CD4-positive, alpha-beta T cell treated with Interleukin-6 for 4 hours (primary cell): ENCODE measurements at regions not wholly inside any gene's neighbourhood (a gene's known extent, or its start where the extent isn't known, plus 50 kb on each side); places are given as distances from the start of the nearest gene placed in this dataset.
"Not testable (repeated sequence)": the region's sequence is repeated elsewhere in the genome, so short reads cannot be mapped to it uniquely, and the experiment has no call there.

Source experiments
- DNase-seq: peaks from one replicate; pipeline ENCODE4 v3.0.0-alpha.2; 2020; ENCODE audit warnings: mixed read lengths

DNA sequence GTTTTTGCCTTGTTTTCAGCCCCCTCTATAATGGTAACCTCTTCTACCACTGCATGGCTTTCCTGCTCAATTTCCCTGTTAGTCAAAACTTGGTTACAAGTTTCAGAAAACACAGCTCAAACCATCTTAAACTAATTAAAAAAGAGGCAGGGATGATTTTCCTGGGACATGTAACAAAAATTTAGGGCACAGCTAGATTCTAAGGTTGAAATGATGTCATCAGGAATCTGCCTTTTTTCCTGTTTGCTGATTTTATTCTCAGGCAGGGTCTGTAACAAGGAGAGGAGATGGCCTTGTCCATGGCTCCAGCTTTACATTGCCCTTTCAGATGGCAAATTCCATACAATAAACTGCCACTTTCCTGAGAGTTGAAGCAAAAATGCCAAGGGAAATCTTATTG, 157.9 kb upstream of the CREB1 start:
- DNase-seq: no peak

DNA sequence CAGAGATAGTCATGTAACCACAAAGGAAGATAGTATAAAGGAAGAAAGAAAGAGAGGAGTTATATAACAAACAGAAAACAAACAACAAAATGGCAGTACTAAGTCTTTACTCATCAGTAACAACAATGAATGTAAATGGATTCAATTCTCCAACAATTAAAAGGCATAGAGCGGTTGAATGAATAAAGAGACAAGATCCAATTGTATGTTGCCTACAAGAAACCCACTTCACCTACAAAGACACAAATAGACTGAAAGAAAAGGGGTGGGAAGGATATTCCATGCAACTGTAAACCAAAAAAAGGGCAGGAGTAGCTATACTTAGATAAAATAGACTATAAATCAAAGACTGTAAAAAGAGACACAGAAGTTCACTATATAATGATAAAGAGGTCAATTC, 157.3 kb upstream of the CREB1 start:
- no peak for DNase-seq

DNA sequence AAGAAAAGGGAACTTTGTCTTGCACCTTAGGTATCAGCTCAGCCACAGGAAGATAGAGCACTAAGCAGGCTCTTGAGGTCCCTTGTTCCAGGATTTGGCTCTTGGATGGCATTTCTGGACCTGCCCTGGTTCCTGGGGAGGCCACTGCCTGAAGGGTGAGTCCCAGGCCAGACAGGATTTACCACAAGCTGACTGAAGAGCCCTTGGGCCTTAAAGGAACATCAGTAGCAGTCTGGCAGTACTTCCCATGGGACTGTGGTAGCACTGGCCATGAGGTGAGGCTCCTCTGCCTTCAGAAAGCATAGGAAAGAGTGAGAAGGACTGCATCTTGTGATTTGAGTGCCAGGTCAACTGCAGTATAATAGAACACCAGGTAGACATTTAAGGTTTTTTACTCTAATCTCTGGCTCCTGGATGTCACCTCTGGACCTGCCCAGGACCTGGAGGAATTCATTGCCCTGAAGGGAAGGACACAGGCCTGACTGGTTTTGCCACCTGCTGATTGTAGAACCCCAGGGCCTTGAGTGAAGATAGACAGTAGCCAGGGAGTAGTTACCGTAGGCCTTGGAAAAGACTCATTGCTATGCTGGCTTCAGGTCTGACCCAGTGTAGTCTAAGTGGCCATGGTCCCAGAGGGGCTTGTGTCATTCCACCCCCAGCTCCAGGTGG, 154.4 kb upstream of the CREB1 start:
- no peak for DNase-seq

DNA sequence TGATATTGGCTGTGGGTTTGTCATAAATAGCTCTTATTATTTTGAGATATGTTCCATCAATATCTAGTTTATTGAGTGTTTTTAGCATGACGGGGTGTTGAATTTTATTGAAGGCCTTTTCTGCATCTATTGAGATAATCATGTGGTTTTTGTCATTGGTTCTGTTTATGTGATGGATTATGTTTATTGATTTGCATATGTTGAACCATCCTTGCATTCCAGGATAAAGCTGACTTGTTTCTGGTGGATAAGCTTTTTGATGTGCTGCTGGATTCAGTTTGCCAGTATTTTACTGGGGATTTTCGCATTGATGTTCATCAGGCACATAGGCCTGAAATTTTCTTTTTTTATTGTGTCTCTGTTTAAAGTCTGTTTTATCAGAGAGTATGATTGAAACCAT, 151.1 kb upstream of the CREB1 start:
- DNase-seq: not testable (repeated sequence)

DNA sequence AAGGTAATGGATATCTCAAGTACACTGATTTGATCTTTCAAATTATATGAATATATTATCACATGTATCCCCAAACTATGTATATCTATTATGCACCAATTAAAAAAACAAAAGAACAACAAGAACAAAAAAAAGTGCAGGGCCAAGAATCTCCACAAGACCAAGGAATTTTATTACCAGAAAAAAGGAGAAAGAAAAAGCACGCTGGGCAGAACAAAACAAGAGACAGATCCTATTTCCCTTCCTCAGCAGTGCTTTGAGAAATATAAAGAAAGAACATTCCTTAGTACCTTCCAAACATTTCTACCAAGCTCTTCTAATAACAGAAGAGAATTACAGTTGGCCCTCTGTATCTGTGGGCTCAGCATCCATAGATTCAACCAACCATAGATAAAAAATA, 144.7 kb upstream of the CREB1 start:
- DNase-seq: no peak

DNA sequence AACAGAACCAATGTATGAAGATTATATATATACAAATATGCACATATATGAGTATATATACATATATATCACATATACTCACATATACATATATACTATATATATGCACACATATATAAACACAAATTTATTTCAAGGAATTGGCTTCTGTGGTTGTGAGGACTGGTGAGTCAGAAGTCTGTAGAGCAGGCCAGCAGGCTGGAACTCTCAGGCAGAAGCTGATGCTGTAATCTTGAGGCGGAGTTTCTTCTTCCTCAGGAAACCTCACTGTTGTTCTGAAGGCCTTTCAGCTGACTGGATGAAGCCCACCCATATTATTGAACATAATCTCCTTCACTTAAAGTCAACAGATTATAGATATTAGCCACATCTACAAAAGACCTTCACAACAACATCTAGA, 143.9 kb upstream of the CREB1 start:
- no peak for DNase-seq

DNA sequence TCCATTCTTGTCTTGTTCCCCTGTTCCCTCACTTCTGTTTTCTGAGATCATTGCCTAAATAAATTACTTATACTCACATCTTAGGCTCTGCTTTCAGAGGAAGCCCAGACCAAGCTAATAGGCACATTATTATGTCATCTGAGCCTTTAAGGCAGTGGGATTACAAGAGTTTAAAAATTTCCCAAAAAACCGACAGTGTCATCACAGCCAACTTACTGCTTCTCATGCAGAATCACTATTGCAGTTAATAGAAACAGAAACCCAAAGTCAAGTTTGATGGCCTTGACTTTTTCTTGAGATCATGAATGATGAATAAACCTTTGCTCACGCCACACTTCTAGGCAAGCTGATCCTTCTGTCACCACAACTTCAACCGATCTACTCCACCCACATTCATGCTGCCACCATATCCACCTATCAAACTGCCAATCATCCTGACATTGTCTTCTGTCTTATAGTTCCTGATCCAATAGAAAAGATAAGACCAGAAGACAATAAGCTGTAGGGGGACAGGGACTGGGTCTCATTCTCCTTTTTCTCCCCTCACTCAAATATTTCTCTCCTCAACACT, 142.7 kb upstream of the CREB1 start:
- DNase-seq: no peak

DNA sequence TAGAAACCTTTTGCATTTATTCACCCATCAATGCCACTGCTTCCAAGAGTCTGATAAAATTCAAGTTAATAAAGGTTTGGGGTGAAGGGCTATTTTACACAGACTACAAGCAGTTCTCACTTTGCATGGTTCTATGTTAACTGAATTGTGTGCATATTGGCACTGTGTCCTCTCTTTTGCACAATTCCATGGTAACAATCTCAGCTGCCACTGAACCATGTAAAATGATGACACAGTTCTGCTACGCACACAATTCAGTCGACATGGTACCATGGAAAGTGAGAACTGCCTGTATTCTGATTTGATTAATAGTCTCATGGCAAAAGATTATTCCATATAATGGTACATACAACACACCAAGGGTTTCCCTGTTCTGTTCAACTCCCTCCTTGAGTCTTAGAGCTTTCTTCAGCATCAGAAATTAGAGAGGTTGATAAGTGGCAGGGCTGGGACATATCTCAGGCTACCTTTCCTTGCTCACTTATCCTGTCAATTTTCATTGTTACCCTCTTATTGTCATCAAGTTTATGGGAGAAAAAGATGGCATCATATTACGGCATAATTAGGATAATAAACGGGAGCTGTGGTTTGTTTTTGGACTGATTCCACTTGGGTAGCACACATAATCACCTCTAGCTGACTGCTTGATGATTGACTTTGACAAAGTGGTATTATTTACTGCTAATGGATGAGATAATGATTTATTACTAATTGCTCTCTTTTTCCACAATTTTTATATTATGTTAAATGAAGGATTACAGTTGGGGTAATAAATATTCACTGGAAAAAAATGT, 139.3 kb upstream of the CREB1 start:
- DNase-seq: no peak

DNA sequence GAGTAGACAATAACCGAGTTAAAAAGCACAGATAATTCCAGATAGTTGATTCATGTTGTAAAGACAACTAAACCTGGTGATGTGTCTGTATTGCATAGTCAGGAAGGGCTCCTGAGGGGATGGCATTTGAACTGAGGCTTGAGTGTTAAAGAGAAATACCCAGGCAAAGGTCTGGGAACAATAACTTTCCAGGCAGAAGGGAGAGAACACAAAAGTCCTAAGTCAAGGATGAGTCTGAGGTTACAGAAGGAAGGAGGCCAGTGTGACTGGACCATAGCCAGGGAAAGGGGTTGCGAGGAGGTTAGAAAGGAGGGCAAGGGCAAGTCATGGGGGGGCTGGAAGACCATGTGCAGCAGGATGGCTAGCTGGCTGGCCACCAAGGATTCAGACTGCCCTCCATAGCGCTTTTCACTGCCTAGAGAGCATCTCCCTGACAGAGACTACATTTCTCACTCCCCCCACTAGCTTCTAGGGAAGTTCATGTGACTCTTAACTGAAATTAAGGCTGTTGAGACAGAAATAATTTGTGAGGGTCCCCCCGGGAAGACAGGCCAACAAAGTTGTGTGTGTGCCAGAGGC, 135.5 kb upstream of the CREB1 start:
- DNase-seq: no peak

DNA sequence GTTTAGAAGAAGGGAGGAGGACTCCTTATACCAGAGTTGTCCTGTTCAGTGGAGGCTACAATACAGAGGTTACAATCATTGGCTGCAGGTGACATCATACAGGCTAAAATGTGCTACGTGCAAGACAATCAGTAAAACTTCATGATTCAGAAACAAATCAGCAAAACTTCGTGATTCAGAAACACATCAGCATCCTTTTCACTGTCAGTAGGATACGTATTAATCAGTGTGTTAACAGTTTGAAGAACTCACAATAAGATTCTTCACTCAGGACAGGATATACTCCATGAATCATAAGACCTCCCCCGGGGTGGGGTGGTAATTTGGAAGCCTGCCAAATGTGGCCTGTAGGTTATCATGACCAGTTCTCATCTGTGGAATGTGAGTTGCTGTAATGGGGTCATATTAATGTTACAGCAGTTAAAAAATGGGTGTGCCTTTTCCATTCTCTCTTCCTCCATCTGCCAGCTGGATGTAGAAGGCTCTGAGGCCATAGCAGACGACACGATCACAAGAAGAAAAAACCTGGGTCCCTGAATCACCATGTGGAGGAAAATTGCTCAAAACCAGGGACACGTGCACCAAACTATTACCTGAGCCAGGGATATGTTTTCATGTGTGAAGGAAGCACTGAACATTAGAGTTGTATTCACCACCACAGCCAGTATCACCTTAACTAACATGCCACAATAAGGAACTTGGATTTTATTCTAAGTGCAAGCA, 134.8 kb upstream of the CREB1 start:
- DNase-seq: no peak

DNA sequence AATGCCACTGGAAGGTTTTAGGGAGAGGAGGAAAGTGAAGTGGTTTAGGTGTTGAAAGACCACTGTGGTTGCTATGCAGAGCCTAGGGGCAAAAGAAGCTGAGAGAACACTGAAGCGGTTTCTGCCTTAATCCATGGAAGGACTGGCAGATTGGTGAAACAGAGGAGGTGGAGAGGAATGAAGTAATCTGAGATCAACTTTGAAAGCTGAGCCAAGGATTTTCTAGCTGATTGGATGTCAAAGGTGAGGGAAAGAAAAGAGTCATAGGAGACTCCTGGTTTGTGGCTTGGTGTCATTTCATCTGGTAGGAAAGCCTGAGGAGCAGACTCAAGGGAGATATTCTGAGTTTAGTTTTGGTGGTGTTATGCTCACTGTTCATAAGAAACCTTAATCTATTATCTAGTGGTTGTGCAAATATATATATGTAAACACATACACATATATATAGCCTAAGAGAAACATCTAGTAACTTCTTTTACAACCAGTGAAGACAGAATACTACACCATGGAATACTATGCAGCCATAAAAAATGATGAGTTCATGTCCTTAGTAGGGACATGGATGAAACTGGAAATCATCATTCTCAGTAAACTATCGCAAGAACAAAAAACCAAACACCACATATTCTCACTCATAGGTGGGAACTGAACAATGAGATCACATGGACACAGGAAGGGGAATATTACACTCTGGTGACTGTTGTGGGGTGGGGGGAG, 134.1 kb upstream of the CREB1 start:
- no peak for DNase-seq

DNA sequence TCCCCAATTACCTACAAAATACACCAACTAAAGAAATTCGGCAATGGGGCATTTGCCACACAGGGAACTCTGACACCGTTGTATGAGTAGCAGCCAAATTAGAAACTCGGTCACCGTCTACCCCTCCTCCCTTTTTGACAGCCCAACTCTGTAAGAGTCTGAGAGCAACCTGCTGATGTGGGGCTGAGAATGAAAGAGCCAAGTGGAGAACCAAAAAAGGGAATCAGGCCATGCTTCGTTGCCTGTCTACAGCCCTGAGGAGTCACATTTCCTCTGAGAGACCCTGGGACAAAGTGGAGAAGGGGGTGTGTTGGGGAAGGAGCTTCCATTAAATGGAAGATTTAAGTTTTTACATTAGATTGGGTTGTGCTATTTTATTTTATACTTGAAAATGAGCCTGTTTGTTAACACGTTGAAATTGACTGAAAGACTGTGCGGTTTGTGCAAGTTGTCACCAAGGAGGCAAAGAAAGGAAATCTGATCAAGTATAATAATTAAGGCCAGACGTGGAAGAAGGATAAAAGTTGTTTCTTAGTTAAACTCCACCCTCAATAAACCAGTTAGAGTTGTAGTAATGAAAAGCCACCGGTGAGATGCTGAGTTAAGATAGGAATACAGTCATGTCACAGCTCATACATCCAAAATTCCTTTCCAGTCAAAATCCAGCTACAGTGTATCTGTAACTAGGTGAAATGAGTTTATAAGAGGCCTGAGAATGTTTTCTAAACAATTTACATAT, 131.7 kb upstream of the CREB1 start:
- DNase-seq: no peak

DNA sequence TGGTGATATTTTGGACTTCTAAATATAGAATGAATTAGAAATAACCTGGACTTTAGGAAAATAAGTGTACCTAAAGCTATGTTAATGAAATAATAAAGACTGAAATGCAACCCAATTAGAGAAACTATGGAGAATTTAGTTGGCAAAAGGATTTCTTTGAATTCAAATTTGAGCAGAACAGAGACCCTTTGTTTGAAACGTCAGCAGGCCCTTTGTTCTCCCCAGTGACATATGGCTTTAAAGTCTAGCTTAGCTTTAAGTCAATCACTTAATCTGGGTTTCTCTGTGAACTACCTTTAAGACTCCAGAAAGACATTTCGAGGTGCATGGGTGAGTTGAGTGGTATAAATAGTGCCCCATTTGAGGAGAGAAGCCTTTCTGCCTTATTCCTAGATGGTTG, 130.5 kb upstream of the CREB1 start:
- no peak for DNase-seq

DNA sequence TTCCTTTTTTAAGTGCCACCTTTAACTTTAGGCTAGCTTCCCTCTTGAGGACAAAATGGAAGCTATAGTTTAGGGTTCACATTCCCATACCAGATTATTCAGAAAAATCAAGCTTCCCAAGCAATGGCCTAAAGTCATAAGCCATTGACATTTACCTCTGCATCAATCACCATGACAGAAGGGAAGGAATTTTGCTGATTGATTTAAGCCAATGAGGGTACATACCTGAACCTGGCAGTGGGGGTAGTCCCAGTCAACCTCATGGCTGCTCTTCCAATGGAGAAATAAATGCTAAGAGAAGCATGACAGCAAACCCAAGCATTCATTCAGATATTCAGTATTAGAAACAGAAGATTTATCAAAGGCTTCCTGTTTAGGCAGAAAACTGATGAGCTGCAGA, 128.4 kb upstream of the CREB1 start:
- no peak for DNase-seq

DNA sequence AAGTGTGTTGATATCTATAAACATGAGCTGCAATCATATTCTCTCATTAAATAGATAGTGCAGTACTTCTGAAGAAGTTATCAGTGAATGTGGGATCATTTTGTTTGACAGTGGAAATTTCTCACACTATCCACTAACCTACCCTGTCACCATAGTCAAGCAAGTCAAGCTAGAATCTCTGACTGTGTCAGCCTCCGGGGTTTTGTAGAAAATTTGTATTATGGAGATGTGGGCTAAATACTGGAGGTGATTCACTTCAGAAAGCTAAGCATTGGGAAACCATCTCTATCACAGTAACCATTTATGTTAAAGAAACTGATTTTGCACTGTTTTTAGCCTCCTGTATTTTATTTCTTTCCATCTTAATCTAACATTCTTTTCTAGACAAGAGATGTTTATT, 126.6 kb upstream of the CREB1 start:
- DNase-seq: no peak

DNA sequence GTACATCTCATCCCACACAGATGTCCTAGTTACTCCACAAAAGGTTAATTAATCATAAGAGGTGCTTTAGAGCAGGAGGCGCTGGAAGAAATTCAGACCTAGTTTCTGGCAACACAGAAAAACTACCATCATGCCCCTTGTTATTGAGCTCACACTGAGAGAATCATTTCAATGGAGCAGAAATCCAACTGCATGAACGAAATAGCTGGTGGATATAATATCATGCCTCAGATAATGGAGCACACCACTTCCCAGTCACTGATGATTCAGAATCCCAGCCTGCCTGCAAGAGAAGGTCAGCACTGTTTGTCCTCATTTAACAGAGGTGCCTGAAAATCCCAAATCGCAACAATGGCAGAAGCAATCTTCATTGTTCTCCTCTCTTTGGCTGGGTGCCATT, 125.8 kb upstream of the CREB1 start:
- no peak for DNase-seq

DNA sequence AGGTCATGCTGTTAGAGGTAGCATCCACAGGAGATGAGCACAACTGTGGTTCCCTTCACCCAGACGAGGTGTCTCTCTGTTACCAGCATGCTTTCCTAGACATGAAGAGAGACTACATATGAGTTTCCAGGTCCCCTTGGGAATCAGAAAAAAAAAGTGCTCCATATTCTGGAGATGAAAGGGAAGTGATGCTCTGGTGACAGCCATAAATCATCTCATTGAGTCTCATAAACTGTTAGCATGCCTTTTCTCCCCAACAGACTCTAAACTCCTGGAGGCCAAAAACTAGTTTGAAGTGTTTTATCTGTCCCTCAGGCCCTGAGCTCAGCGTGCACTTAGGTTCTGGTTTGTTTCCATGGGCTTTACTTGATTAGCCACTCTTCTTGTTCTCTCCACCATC, 124.6 kb upstream of the CREB1 start:
- DNase-seq: no peak

DNA sequence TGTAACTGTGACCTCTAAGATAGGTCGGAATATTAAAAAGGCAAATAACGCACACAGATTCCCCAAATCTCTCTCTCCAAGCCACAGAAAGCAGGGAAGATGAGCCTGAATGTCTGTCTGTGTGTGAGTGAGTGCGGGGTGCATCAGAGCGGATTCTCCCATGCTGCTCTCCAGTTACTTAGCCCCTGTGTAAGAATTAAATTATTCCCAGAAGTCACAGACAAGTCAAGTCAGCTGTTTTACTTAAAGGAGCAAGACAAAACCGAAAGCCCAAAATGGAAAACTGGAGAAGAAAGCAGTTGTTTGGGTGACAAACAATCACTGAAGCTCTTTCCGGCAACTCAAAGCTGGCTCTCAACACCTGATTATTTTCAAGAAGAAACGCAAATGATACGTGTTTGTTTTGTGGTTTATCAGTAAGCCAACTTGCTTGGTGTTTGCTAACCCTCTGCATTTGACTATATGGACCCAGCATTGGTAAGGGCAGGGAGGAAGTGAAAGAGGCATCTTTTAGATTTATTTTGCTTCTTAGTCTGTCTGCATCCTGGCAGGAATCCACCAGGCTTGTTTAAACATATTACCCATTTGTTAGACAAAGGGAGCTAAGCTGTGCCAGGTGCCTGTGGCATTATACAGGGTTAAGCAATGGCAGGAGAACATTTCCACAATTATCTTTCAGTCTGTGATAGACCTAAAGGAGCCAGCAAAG, 121.5 kb upstream of the CREB1 start:
- DNase-seq: no peak

DNA sequence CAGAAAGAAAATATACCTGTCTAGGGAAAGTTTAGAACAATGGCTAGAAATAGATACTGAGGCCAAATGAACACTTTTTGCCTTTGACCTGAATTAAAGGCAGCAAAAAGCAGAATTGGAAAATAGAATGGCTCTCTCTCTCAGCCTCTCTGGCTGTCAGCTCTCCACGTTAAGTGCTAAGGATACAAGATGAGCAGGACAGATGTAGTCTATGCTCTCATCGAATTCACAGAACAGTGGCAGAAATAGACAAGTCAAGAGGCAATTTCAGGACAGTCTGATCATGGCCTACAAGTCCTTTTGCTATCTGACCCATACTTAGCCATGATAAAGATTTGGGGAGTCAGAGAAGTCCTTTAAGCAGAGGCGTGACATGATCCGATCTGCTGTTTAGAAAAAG, 120.2 kb upstream of the CREB1 start:
- no peak for DNase-seq

DNA sequence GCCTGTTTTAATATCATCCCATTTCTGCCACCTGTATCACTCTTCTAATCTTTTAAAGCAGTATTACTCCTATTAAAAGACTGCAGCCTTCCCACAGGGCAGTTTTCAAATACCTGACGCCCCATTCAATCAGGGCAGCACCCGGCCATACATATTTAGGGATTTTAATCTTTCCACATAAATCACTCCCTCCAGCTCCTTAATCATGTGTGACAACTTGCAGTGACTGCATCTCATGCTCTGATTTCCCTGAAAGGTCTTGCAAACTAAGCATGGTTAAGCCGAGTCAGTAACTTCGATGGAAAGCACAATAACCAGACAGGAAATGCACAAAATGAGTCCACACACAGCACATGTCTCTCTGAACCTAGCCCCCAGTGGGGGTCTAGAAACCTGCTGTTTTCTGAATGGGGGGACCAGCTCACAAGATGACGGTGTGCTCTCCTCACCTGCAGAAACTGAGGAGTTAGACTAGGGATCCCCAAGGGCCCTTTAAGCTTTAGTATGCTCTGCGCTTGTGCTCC, 116.9 kb upstream of the CREB1 start:
- no peak for DNase-seq

DNA sequence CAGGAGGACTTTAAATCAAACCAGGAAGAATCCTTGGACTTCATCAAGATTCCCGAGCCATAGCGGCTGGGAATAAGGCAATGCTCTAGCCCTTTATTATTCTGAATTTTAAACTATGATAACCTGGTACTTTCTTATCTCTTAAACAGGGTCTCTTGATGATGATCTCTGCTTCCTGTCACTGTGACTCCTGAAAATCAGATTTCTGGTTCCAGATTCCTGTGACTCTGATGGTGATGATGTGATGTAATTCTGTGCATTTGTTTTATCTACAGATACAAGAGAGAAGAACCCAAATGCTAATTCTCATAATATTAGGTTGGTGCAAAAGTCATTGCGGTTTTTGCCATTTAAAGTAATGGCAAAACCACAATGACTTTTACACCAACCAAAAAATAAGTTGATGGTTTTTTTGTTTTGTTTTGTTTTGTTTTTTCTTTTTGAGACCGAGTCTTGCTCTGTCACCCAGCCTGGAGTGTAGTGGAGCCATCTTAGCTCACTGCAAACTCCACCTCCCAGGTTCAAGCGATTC, 116.3 kb upstream of the CREB1 start:
- no peak for DNase-seq
